Vagina (tissue), 2 donors: ENCODE measurements at regions not wholly inside any gene's neighbourhood (a gene's known extent, or its start where the extent isn't known, plus 50 kb on each side); places are given as distances from the start of the nearest gene placed in this dataset.

Experiments
- CTCF ChIP-seq, 3 experiments: fragments of 450-650 bp in 2 of 3; fragments of 200-600 bp in 1 of 3; sonication (generic) in 1 of 3; IDR thresholded peaks; one replicate each; pipeline ENCODE4 v1.5.1; 2017 to 2019; ENCODE audit warnings: antibody characterized with exemption in 3 of 3, mild to moderate bottlenecking in 2 of 3, moderate library complexity in 2 of 3
- POLR2A ChIP-seq, 2 donors: fragments of 450-650 bp; IDR thresholded peaks; one replicate each; pipeline ENCODE4 v1.6.1; 2017; ENCODE audit warnings: antibody characterized with exemption in 2 of 2, mild to moderate bottlenecking in 2 of 2, moderate library complexity in 2 of 2
- POLR2AphosphoS5 ChIP-seq, 2 donors: sonication (generic); formaldehyde crosslinking; IDR thresholded peaks; one replicate each; pipeline ENCODE4 v1.9.0; 2017; ENCODE audit warnings: antibody characterized with exemption in 2 of 2, mild to moderate bottlenecking in 2 of 2, low read depth in 1 of 2; ENCODE audit not compliant: insufficient read depth in 1 of 2

DNA sequence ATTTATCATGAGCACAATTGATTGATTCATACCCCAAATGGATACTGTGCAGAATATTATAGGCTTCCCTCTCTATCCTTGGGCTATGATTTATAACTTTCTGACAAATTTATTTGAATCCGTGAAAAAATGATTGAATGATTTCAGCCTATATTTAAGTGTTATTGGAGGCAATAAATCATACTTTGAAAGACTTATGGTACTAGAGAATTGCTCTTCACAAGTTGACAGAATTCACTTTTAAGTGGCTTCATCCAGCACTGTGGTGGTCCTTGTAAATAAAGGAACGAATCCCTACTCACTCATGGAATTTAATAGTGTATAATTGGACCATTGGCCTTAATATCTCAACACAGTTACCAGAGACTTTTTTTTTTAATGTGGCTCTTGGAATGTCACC lies 174.8 kb upstream of the TLL1 start:
- TF ChIP-seq CTCF (IDR thresholded peaks at IDR 0.05) (no peak), POLR2AphosphoS5 (IDR thresholded peaks at IDR 0.05; ENCODE audit: insufficient read depth in 1 of 2, low read depth in 1 of 2) (no peak), POLR2A (IDR thresholded peaks at IDR 0.05) (no peak)
